NCI-H2227 treated with DMSO at 0.1 percent for 48 hours (cell line): ENCODE measurements at regions not wholly inside any gene's neighbourhood (a gene's known extent, or its start where the extent isn't known, plus 50 kb on each side); places are given as distances from the start of the nearest gene placed in this dataset.

Experiments
- DNase-seq: peaks from one replicate; lab custom pipeline; 2025; lab: John Stamatoyannopoulos, UW

GRCh38 chr2:100192825-100193224 is 50.4 kb upstream of the AFF3 start:
- no peak for DNase-seq

- no peak for DNase-seq
These were observed 49.9 kb upstream of the AFF3 start for GRCh38 chr2:100192300-100192699.
